HG02642 (cell line): ENCODE measurements at regions not wholly inside any gene's neighbourhood (a gene's known extent, or its start where the extent isn't known, plus 50 kb on each side); places are given as distances from the start of the nearest gene placed in this dataset.

Experiments used
- ATAC-seq: cut with Tn5 transposase; IDR thresholded peaks from one replicate; pipeline ENCODE4 v1.9.1; 2021; ENCODE audit warnings: mild to moderate bottlenecking; ENCODE audit not compliant: unreplicated experiment, poor library complexity

- ATAC-seq = no peak
Measured at GRCh38 chr1:30201015-30201414, 522.4 kb downstream of the MATN1 start.

- ATAC-seq = no peak
Measured at GRCh38 chr1:30200161-30200560, 523.2 kb downstream of the MATN1 start.

DNA sequence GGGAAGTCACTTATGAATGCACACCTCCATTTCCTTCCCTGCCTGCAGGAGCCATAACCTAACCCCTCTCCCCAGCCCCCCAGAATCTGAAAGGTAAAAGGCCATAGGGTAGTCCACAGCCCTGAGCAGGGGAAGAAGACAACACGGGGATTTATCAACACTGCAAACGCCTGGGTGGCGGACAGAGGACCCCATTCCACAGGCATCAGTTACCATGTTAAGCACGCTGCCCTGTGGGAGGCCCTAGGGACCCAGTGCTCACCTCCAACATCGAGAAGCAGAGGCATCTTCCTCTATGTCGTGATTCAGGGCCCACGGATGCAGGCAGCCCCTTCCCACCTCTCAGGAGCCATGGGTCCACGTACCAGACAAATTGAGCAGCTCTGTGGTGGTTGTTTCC, 523.8 kb downstream of the MATN1 start:
- ATAC-seq = no peak

- ATAC-seq = no peak
Measured at GRCh38 chr1:30198795-30199403, 524.5 kb downstream of the MATN1 start.

DNA sequence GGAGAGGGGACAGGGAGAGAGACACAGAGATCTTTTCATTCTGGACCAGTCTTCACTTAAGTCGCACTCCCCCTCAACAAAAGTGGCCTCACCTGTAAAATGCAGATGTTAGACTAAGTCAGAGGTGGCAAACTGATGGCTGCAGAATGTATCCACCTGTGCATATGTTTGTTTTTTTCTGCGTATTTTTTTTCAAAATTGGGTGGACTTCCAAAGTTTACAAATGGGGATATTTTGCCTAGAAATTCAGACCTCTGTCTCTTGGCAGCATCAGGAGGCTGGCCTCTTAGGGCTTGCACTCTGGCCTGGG, 525.0 kb downstream of the MATN1 start:
- no peak for ATAC-seq

DNA sequence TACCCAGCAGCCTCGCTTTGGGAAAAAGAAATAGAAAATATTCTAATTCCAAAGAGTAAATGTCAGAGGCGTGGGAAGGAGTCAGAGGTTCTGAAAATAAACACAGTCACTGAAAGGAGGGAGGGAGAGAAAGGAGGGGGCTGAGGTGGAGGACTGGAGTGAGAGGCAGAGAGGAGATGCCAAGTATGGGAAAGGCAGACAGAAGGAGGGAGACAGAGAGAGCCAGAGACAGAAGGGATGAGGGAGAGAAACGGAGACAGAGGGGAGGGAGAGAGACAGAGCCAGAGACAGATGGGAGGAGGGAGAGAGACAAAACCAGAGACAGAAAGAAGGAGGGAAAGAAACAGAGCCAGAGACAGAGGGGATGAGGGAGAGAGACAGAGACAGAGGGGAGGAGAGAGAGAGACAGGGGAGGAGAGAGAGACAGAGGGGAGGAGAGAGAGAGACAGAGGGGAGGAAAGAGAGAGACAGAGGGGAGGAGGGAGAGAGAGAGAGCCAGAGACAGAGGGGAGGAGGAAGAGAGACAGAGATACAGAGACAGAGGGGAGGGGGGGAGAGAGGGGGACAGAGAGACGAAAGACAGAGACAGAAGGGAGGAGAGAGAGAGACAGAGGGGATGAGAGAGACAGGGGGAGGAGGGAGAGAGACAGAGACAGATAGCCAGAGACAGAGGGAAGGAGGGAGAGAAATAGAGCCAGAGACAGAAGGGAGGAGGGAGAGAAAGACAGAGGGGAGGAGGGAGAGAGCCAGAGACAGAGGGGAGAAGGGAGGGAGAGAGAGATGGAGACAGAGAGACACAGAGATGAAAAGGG, 525.5 kb downstream of the MATN1 start:
- ATAC-seq = no peak

- ATAC-seq = no peak
Measured at GRCh38 chr1:30196872-30197638, 526.3 kb downstream of the MATN1 start.

DNA sequence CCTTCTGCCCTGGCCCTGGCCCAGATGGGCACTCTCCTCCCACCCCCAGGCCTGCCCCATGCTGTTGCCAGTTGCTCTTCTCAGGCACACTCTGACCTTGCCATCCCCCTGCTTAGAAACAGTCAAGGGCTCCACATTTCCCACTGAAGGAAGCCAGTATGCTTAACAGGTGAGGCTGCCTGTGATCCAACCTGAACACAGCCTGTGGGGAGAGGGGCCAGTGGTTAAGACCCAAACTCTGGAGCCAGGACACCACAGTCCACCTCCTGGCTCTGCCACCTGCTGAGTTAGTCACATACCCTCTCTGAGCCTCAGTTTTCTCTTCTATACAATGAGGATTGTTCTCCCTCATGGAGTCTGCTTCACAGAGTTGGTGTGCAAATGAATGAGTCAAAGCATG, 526.9 kb downstream of the MATN1 start:
- ATAC-seq = no peak

DNA sequence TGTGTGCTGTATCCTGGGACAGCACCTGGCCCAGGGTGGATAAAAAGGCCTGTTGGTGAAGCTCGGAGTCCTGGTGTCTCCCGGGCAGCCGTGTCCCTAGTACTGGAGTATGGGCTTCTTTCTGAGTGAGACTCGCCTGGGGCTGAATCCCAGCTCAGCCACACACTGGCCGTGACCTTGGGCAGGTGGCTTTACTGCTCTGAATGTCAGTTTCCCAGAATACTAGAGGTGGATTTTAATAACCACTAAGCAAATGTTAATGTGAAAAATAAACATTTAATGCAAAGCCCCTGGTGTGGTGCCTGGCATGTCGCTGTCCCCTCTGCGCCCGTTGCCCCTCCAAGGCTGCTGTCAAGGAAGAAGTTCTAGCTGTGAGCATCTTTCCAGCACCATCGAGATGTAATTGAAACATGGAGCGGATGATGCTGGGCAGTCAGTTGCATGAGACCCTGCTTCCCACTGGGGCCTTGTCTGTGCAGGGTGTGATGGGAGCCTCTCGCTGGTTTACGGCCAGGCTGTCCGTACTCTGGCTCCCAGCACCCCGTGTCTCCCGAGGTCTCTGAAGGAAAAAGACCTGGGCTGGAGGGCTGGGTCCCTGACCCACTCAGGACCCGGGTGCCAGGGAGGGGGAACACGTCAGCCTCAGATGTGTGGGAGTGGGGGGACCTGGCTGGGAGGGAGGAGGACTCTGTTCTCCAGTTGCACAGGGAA, 527.8 kb downstream of the MATN1 start:
- no peak for ATAC-seq

DNA sequence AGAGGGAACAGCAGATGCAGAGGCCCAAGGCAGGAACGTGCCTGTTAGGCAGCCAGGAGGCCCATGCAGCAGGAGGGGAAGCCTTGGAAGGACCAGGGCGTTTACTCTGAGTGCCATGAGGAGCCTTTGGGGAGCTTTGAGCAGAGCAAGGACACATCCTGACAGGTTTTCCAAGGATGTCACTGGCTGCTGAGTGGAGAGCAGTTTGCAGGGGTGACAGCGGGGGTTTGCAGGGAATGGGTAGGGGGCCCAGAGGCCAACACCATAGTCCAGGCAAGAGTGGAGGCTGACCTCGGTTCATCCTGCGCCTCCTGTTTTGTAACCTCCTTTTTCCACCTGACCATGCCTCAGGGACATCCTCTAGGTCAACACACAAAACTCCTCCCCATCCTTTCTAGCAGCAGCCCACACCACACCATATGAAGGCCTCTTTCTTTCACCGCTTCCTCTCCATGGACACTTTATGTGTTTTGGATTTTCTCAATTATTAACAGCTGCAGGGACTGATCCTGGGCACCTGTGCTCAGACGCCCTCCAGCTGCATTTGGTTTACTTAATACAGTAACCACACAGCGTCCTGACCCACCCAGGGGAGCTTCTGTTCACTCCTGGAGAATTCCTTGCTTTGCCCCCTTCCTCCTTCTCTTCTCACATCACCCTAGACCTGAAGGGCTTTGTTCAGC, 528.5 kb downstream of the MATN1 start:
- no peak for ATAC-seq

GRCh38 chr1:30194046-30194619, 529.3 kb downstream of the MATN1 start:
- ATAC-seq = no peak

- no peak for ATAC-seq
Measured at GRCh38 chr1:30192969-30193630, 530.3 kb downstream of the MATN1 start.

DNA sequence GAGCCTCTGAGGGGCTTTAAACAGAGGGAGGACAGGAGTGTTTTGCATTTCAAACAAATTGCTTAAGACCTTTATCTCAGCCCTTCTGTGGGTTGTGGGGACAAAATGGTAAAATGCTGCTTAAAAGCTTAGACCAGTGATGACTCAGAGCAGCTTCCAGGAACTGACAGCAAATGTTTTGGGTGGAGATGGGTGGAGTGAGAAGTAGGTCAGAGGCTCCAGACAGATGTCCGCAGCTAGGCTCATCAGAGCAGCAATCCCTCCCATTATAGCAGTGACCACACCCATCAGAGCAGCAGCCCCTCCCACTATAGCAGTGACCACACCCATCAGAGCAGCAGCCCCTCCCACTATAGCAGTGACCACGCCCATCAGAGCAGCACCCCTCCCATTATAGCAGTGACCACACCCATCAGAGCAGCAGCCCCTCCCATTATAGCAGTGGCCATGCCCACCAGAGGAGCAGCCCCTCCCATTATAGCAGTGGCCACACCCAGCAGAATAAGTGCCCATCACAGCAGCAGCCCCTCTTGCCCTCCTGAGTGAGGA, 532.2 kb downstream of the MATN1 start:
- no peak for ATAC-seq

DNA sequence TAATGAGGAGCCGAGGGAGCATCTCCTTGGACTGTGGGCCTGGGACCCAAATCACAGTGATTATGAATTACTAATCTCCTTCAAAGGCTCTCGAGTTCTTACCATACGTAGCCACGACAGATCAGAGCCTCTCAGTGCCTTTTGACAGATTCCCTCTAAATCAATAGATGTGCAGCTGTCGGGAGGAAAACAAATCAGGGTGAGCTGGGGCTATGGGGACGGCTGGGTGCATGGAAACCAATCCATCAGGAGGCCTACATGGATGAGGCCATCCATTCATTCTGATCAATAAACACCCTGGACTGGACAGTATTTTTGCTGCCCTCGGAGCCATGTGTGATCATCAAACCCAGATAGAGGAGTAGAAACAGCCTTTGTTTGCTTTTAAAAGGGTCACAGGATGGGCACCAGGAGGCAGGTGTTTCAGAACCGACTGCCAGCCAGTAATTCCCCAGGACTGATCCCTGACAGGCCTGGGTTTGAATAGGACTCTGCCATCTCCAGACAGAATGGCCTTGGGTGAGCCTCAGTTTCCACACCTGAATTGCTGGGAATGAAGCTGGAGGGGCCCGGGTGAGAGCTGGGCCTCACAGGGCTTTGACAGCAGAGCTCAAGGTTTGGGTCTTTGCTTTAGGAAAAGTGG, 532.8 kb downstream of the MATN1 start:
- no peak for ATAC-seq

DNA sequence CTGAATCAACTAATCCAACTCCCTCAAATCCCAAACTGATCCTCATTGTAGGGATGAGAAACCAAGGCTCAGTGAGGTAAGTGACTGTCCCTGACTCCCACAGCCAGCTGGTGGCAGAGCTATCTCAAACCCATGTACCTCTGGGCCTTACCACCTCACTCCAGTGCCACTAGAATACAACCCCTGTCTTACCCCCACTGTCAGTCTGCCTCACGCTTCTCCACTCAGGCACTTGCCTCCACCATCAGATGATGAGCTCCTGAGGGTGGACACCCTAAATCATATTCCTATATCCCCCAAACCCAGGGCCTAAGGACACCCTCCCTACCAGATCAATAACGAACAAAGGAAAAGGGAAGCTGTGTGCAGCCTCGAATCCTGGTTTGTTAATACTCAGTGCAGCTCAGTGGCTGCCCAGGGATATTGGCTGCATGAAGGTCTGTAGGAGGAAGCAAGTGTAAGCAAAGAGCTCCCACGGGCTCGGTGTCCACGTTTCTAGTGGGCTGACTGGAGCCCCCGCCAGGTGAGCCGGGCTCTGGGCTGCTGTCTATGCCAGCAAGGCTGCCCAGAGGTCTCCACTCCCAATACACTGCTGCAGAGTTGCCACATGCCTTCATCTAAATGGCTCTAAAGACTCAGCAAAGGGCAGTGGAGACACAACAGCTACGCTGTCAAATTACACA, 533.4 kb downstream of the MATN1 start:
- ATAC-seq = no peak

GRCh38 chr1:30188999-30189398, 534.4 kb downstream of the MATN1 start:
- ATAC-seq = no peak

GRCh38 chr1:30188329-30188728, 535.1 kb downstream of the MATN1 start:
- ATAC-seq = no peak

GRCh38 chr1:30187413-30188023, 535.9 kb downstream of the MATN1 start:
- no peak for ATAC-seq
